ENCODE measurements at regions not wholly inside any gene's neighbourhood (a gene's known extent, or its start where the extent isn't known, plus 50 kb on each side); places are given as distances from the start of the nearest gene placed in this dataset.

DNA sequence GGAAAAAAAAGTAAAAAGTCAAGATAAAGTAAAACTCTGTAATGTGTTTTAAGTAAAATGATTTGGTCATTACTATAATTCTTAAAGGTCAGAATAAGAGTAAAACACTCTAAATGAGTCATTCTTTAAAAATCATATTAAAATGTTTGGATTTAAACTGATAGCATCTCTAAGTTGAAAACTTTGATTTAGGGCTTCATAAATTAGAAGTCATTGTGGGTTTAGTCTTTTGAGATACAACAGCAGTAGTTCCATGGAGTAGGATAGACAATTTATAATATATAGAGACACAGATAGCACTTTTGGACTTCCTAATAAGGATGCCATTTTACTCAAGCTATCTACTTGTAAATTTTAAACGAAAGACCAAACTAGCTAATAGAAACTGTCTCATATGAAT is 77.1 kb upstream of the PABPC4L start:
- Histone ChIP-seq H3K27me3 (no peaks in the 10 kb centered on the region), H3K36me3 (no peaks in the 10 kb centered on the region), H3K27ac (no peak overlapping the region), H3K4me3 (no peak overlapping the region), H3K4me1 (no peaks in the 10 kb centered on the region), H3K9ac (ENCODE audit: low read depth in 2 of 2, low read length in 2 of 2) (no peak overlapping the region), H3K9me3 (no peaks in the 10 kb centered on the region)
- no peak for DNase-seq
- intact Hi-C loops (cut with DNase I), result no loop called here
- TF ChIP-seq, protein P1, sequence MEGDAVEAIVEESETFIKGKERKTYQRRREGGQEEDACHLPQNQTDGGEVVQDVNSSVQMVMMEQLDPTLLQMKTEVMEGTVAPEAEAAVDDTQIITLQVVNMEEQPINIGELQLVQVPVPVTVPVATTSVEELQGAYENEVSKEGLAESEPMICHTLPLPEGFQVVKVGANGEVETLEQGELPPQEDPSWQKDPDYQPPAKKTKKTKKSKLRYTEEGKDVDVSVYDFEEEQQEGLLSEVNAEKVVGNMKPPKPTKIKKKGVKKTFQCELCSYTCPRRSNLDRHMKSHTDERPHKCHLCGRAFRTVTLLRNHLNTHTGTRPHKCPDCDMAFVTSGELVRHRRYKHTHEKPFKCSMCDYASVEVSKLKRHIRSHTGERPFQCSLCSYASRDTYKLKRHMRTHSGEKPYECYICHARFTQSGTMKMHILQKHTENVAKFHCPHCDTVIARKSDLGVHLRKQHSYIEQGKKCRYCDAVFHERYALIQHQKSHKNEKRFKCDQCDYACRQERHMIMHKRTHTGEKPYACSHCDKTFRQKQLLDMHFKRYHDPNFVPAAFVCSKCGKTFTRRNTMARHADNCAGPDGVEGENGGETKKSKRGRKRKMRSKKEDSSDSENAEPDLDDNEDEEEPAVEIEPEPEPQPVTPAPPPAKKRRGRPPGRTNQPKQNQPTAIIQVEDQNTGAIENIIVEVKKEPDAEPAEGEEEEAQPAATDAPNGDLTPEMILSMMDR (IDR thresholded peaks at IDR 0.05), result no peak

DNA sequence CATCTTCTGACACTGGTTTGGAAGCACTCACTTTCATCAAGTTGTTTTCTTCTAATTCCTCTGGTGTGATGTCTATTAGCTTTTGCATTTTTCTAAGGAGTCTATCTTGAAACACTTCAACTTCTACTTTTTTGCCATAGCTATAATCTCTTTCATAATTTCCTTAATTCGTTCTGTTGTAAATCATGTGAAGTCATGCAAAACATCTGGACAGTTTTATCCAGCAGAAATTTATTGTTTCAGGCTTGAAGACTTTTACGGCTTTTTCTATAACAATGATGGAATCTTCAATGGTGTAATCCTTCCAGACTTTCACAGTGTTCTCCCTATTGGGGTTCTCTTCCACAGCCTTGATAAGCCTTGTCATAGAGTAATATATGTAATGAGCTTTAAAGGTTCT is 74.9 kb upstream of the PABPC4L start:
- no peak overlapping the region for H3K4me3 ChIP-seq
- no peaks in the 10 kb centered on the region for H3K36me3 ChIP-seq
- TF ChIP-seq, protein P1 (IDR thresholded peaks at IDR 0.05), result no peak
- no peaks in the 10 kb centered on the region for H3K27me3 ChIP-seq
- intact Hi-C loops (cut with DNase I), result no loop called here
- H3K9me3 ChIP-seq, result no peaks in the 10 kb centered on the region
- H3K27ac ChIP-seq, result no peak overlapping the region
- H3K4me1 ChIP-seq, result no peaks in the 10 kb centered on the region
- DNase-seq, result no peak
- H3K9ac ChIP-seq (ENCODE audit: low read depth in 2 of 2, low read length in 2 of 2), result no peak overlapping the region

DNA sequence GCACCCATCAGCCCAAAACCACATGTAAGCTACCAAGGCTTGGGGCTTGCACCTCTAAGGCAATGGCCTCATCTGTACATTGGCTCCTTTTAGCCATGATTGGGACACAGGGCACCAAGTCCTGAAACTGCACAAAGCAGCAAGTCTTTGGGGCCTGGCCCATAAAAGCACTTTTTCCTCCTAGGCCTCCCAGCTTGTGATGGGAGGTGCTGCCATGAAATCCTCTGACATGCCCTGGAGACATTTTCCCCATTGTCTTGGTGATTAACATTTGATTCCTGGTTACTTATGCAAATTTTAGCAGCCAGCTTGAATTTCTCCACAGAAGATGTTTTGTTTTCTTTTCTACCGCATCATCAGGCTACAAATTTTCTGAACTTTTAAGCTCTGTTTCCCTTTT is 58.5 kb upstream of the PABPC4L start:
- Histone ChIP-seq H3K36me3 (no peaks in the 10 kb centered on the region), H3K27me3 (no peaks in the 10 kb centered on the region), H3K4me1 (no peaks in the 10 kb centered on the region), H3K4me3 (no peak overlapping the region), H3K9ac (ENCODE audit: low read depth in 2 of 2, low read length in 2 of 2) (no peak overlapping the region), H3K27ac (no peak overlapping the region), H3K9me3 (no peaks in the 10 kb centered on the region)
- TF ChIP-seq, protein P1 (IDR thresholded peaks at IDR 0.05), result no peak
- no peak for DNase-seq
- intact Hi-C loops (cut with DNase I), result no loop called here
